ENCODE measurements at regions not wholly inside any gene's neighbourhood (a gene's known extent, or its start where the extent isn't known, plus 50 kb on each side); places are given as distances from the start of the nearest gene placed in this dataset.

- no peak for FAIRE-seq
- no peak for DNase-seq (ENCODE audit: low spot score)
These were observed 161.8 kb upstream of the CSF3R start for GRCh38 chr1:36644556-36644955.

GRCh38 chr1:36643371-36644270 lies 160.9 kb upstream of the CSF3R start:
- DNase-seq (ENCODE audit: low spot score) (no peak), FAIRE-seq (no peak)

- DNase-seq (ENCODE audit: low spot score): no peak
- no peak for FAIRE-seq
These were observed 160.1 kb upstream of the CSF3R start for GRCh38 chr1:36642802-36643201.

GRCh38 chr1:36641776-36642175 lies 159.1 kb upstream of the CSF3R start:
- no peak for FAIRE-seq
- no peak for DNase-seq (ENCODE audit: low spot score)

GRCh38 chr1:36639461-36639860 lies 156.7 kb upstream of the CSF3R start:
- DNase-seq (ENCODE audit: low spot score) (no peak), FAIRE-seq (no peak)

- DNase-seq (ENCODE audit: low spot score): no peak
- no peak for FAIRE-seq
These were observed 155.6 kb upstream of the CSF3R start for GRCh38 chr1:36638268-36638667.

GRCh38 chr1:36636206-36636605 lies 153.5 kb upstream of the CSF3R start:
- no peak for DNase-seq (ENCODE audit: low spot score)
- no peak for FAIRE-seq

DNA sequence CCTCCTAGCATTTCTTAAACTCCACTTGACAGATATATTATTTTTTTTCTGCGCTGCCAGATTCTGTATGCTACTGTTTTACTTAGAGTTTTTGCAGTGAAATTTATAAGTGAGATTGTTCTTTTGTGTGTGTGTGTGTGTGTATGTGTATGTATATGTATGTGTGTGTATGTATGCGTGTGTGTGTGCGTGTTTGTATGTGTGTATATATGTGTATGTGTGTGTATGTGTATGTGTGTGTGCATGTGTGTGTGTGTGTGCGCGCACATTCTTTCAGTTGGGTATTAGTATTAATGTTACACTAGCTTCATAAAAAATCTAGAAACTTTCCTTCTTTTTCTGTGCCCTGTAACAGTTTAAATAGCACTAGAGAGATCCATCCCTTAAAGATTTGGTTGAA lies 152.6 kb upstream of the CSF3R start:
- FAIRE-seq (no peak), DNase-seq (ENCODE audit: low spot score) (no peak)

GRCh38 chr1:36628804-36629203 lies 146.1 kb upstream of the CSF3R start:
- no peak for FAIRE-seq
- DNase-seq (ENCODE audit: low spot score): no peak

GRCh38 chr1:36626435-36626834 lies 143.7 kb upstream of the CSF3R start:
- DNase-seq (ENCODE audit: low spot score) (no peak), FAIRE-seq (no peak)

DNA sequence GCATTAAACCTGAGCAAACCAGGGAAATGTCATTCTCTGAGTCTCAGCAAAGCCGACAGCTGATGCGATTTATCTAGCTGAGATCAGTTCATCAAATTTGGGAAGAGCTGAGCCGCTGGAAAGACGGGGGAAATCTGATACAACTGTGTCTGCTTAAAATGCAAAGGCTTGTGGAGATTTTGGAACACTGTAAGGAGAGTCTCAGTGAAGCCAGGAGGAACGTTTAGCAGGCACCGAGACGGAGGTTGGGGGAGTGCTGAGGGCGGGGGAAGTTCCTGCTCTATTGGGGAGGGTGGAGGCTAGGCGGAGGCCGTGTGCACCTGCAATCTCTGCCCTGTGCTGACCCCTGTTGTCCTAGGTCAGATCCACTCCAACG lies 143.2 kb upstream of the CSF3R start:
- FAIRE-seq (no peak), DNase-seq (ENCODE audit: low spot score) (no peak)

GRCh38 chr1:36625253-36625934 lies 142.7 kb upstream of the CSF3R start:
- DNase-seq (ENCODE audit: low spot score) (no peak), FAIRE-seq (no peak)

- DNase-seq (ENCODE audit: low spot score) (no peak), FAIRE-seq (no peak)
These were observed 141.8 kb upstream of the CSF3R start for GRCh38 chr1:36624466-36624865.

- no peak for FAIRE-seq
- no peak for DNase-seq (ENCODE audit: low spot score)
These were observed 140.3 kb upstream of the CSF3R start for GRCh38 chr1:36622741-36623648.

- no peak for FAIRE-seq
- no peak for DNase-seq (ENCODE audit: low spot score)
These were observed 138.8 kb upstream of the CSF3R start for GRCh38 chr1:36621531-36621930.

DNA sequence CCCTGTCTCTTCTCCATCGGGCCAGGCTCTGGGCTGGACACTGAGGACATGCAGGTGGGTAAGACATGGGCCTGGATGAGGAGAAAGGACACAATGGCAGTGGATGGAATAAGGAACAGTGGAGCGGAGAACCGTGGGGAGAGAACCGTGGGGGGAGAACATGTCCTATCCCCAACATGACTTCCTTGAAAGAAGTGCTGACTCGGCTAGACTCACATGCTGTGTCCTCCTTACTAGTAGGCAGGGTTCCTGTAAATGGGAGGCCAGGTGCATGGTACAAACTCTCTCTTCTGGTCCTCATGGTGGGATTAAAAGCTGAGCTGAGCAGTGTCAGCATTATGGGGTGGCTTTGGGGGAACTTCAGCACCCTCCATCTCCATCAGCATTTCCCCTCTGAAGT lies 137.4 kb upstream of the CSF3R start:
- FAIRE-seq (no peak), DNase-seq (ENCODE audit: low spot score) (no peak)

- DNase-seq (ENCODE audit: low spot score): no peak
- no peak for FAIRE-seq
These were observed 132.3 kb upstream of the CSF3R start for GRCh38 chr1:36614991-36615390.

DNA sequence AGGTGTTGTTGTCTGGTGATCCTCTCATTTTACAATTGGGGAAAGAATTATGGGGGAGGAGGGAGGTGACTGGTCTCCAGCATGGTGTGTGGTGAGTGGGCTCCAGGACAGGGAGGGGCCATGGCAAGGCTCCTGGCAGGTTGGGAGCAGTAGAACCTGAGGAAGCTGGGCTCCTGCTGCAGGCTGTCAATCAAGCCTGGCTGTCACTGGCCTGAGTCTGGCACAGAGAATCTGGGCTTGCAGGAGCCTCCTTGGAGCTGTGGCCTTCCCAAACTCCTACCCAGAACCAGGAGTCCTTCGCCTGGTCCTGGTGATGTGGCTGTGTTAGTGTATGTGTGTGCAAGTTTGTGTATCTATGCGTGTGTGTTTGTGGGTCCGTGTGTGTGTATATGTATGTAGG lies 131.9 kb upstream of the CSF3R start:
- DNase-seq (ENCODE audit: low spot score) (no peak), FAIRE-seq (no peak)

GRCh38 chr1:36613721-36614120 lies 131.0 kb upstream of the CSF3R start:
- no peak for DNase-seq (ENCODE audit: low spot score)
- FAIRE-seq: no peak

- DNase-seq (ENCODE audit: low spot score) (no peak), FAIRE-seq (no peak)
These were observed 130.2 kb upstream of the CSF3R start for GRCh38 chr1:36612881-36613280.

DNA sequence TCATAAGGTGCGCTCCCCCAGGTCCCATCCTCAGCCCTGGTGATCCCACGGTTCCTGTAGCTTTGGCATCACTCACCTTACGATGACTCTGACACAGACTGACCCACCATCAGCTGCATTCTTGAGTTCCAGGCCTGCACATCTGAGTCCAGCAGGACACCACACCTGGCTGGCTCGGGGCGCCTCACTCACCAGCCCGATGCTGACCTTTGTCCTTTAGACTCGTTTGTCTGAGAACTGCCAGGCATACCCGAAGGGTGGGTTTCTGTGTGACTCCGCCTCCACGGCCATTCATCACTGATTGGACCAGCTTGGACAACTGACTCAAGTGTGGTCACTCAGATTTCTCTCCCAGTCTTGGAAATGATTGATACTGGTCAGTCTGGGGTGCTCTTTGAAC lies 129.4 kb upstream of the CSF3R start:
- FAIRE-seq (no peak), DNase-seq (ENCODE audit: low spot score) (no peak)
